Activated CD4-positive, CD25-positive, alpha-beta regulatory T cell (primary cell): ENCODE measurements at regions not wholly inside any gene's neighbourhood (a gene's known extent, or its start where the extent isn't known, plus 50 kb on each side); places are given as distances from the start of the nearest gene placed in this dataset.
"Not testable (repeated sequence)": the region's sequence is repeated elsewhere in the genome, so short reads cannot be mapped to it uniquely, and the experiment has no call there.

Source experiments
- DNase-seq, 4 experiments: peaks; one replicate each; lab custom pipeline; 2025; lab: John Stamatoyannopoulos, UW

DNA sequence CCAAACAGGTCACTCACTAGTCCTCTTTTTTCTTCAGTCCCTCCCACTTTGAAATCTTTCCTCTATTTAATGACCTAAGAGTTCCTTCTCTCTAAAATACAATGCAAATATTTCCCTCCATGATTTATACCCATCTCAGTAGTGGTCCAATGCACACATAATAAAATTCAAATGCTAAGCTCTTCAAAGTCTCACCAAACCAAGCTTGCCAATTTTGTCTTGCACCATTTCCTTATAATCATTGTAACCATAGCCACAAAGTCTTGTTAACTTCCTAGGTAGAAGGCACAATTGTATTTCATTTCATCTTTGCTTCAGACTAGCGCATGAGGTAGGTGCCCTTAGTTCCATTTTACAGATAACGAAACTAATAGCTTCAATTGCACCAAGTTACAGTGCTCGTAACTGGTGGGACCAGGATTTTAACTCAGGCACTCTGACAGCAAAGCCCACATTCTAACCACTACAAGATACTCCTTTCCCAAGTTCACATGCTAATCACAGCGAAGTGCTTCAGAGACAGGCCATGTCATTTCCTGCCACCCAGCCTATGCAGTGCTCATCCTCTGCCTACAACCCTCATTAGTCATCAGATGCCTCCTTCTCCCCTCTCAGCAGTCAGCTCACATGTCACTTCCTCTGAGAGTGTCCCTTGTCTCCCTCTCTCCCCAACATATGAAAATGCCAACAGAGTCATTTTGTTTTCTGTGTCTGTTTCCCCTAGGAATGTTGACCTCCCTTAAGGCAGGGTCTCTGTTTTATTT lies 66.9 kb upstream of the PPARGC1A start:
- no peak for DNase-seq

DNA sequence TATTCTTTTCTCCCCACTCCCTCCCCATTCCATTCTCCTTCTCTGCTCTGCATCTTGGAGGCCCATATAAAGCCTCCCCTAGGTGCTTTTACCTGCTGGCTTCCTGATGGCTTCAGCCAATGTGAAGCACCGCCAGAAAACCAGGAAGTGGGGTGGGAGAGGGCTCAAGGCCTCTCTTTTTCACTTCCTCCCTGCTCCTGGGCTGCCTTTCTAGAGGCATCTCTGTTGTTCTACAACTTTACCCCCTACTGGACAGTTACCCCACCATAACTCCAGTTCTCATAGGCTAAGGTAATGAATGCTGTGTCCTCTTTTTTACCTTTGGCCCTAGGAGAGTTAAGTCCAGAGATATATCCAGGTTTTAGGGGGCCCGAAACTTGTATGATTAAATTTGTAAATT lies 62.4 kb upstream of the PPARGC1A start:
- DNase-seq, result no peak

DNA sequence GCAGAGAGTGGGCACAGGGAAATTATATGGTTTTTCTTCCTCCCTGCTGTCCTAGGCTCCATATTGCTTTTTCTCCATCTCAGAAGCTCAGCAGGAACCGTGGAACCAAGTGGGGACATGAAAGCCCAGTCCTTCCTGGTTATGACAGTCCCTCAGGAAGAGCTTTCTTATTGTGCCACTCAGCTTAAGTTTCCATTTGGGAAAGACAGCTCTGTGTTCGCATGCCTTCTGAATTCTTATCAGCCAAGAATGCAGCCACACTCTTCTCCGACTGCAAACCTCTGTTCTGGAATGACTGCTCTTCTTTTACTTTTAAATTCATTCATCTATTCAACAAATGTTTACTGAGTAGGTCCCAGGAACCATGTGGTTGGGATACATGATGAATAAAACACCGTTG lies 58.0 kb upstream of the PPARGC1A start:
- DNase-seq, result no peak

DNA sequence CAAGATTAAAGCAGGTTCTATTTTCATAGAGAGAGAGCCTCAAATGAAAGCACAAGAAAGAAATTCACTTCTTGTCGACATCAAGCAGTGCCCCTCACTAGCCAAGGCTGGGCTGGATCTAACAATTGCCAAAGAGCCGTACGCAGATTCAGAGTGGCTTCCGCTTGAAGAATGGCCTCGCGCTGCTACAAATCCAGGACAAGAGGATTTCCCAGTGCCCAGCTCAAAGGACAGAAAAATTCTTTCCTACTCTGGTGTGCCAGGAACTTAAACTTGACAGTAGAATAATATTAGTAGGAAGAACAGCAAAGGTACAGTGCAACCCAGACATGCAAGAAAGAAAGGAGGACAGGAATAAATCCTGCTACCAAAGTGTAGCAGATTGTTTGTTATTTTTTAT lies 56.5 kb upstream of the PPARGC1A start:
- no peak for DNase-seq

DNA sequence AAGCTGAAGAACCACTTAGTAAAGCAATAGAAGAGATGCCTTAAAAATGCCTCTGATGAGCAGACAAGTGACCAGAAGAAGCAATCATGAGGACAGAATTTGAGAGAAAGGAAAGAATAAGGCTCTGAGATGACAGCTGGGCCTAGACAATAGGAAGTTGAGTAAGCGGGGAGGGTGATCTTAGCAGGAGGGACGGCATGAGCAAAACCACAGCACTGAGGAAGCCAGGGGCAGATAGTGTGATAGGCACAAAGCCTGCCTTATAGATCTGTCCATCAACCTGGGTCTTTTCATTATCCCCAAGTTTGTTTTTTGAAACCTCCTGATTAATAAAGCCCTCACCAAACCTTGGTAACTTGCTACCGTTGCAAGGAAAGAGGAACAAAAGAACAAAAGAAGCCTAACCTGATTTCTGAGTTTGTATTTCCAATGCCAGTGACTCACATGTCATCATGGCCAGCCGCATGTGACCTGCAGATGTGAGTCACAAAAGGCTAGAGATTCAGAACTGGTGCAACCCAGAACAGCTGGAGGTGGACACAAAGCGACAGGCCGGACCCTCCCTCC lies 55.7 kb upstream of the PPARGC1A start:
- DNase-seq, result no peak

DNA sequence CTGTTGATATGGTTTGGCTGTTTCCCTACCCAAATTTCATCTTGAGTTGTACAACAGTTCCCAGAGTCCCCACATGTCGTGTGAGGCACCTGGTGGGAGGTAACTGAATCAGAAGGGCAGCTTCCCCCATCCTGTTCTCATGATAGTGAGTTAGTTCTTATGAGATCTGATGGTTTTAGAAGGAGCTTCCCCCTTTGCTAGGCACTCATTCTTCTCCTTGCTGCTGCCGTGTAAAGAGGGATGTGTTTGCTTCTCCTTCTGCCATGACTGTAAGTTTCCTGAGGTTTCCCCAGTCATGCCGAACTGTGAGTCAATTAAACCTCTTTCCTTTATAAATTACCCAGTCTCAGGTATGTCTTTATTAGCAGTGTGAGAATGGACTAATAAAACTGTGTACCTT lies 54.7 kb upstream of the PPARGC1A start:
- not testable (repeated sequence) for DNase-seq

DNA sequence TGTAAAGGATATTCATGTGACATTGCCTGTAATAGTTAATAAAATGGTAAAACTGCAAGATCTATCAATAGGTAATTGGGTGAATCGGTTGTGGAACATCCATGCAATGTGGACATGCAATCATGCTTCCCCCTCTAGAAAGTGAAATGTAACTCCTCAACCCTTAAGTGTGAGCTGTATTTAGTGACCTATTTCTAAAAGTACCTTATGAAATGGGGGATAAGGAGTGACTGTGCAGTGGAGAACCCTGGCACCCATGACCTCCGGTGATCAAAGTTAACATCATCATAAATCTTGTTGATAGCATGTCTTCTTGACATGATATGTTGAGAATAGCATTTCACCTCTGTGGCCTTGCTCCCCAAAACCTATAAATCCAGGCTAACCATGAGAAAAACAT lies 53.6 kb upstream of the PPARGC1A start:
- no peak for DNase-seq

DNA sequence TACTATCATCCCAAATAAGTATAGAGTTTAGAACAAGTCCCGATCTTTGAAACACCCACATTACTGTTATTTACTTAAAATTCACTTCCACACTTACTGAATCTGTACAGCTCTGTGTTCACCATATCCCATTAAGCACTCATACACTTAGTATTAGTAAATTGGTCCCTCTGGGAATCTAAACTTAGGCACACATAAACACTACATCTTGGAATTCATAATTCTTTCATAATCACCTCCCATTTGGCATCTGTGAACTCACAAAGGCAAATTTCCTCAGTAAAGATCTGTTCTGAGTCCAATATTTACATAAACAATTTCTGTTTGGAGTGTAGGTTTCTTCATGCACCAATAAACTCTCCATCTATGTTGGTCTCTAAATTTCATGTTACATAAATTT lies 52.6 kb upstream of the PPARGC1A start:
- no peak for DNase-seq
